ENCODE measurements at regions not wholly inside any gene's neighbourhood (a gene's known extent, or its start where the extent isn't known, plus 50 kb on each side); places are given as distances from the start of the nearest gene placed in this dataset.
A peak's percentile ranks its signal among the peaks of the same experiment; 100 is the strongest.

- TF ChIP-seq E2F1 (CRISPR knock-in tag; IDR thresholded peaks at IDR 0.05), result no peak
- no peak for TF ChIP-seq UBTF (IDR thresholded peaks at IDR 0.05; ENCODE audit: borderline replicate concordance in 1 of 2, low read depth in 2 of 2, low read length in 2 of 2)
- peak; percentile 89 for TF ChIP-seq DDX20 (tag; IDR thresholded peaks at IDR 0.05; ENCODE audit: low read depth)
- peak; percentile 83 for TF ChIP-seq JUN (IDR thresholded peaks at IDR 0.05; ENCODE audit: borderline replicate concordance, low read depth, low read length)
- TF ChIP-seq JUN (CRISPR knock-in tag; IDR thresholded peaks at IDR 0.05; ENCODE audit: borderline replicate concordance), result peak; percentile 80; the same call in 1 of the 2 replicates
- peak; percentile 82 for TF ChIP-seq ZNF239 (CRISPR knock-in tag; IDR thresholded peaks at IDR 0.05)
- no peak for TF ChIP-seq ZNF778 (CRISPR knock-in tag; IDR thresholded peaks at IDR 0.05)
- 0 out of 2 replicates have a peak, but pooled peaks have one; percentile 26 for TF ChIP-seq REST (IDR thresholded peaks at IDR 0.05; ENCODE audit: borderline replicate concordance)
- no peak for TF ChIP-seq REST (CRISPR knock-in tag; IDR thresholded peaks at IDR 0.05; ENCODE audit: low read depth)
- no peak for TF ChIP-seq GABPB2 (CRISPR knock-in tag; conservative IDR thresholded peaks at IDR 0.05)
- TF ChIP-seq RBM25 (IDR thresholded peaks at IDR 0.05; ENCODE audit: low read depth, low read length, severe bottlenecking), result no peak
- TF ChIP-seq STAG1 (CRISPR knock-in tag; IDR thresholded peaks at IDR 0.05; ENCODE audit: borderline replicate concordance), result no peak
- TF ChIP-seq IRF2 (CRISPR knock-in tag; IDR thresholded peaks at IDR 0.05), result no peak
- peak; percentile 86; the same call in 1 of the 2 replicates for TF ChIP-seq KLF6 (CRISPR knock-in tag; IDR thresholded peaks at IDR 0.05; ENCODE audit: borderline replicate concordance)
- TF ChIP-seq HMGN3 (IDR thresholded peaks at IDR 0.05; ENCODE audit: borderline replicate concordance, extremely low read depth, insufficient read length, low read depth, low read length), result peak; percentile 40
- TF ChIP-seq SMARCC2 (IDR thresholded peaks at IDR 0.05; ENCODE audit: low read depth), result peak; percentile 28; the same call in 1 of the 2 replicates
- no peak for TF ChIP-seq KDM5B (IDR thresholded peaks at IDR 0.05; ENCODE audit: insufficient replicate concordance, low read depth, low read length)
These were observed 74.2 kb downstream of the CD164 start (continued) for GRCh38 chr6:109308018-109308492.

Data from K562 (cell line).